DND-41 (cell line): ENCODE measurements at regions not wholly inside any gene's neighbourhood (a gene's known extent, or its start where the extent isn't known, plus 50 kb on each side); places are given as distances from the start of the nearest gene placed in this dataset.

Source experiments
- CTCF ChIP-seq: IDR thresholded peaks from 2 replicates; pipeline ENCODE4 v1.5.1; 2012; ENCODE audit warnings: borderline replicate concordance, low read length, moderate library complexity, mild to moderate bottlenecking; ENCODE audit not compliant: poor library complexity, severe bottlenecking; ENCODE audit errors: extremely low read depth
- EZH2 ChIP-seq: IDR thresholded peaks from 3 replicates; pipeline ENCODE4 v1.6.1; 2012; ENCODE audit warnings: borderline replicate concordance, low read depth, mild to moderate bottlenecking, moderate library complexity, low read length, inconsistent platforms; ENCODE audit not compliant: severe bottlenecking

- TF ChIP-seq EZH2 = no peak
- TF ChIP-seq CTCF = no peak
These were observed 96.2 kb upstream of the HMGN3 start for GRCh38 chr6:79330704-79331103.
